Activated T-cell treated with anti-CD3 and anti-CD28 coated beads, Interleukin-2, amount 50 U/mL, for 48 hours (primary cell): ENCODE measurements at regions not wholly inside any gene's neighbourhood (a gene's known extent, or its start where the extent isn't known, plus 50 kb on each side); places are given as distances from the start of the nearest gene placed in this dataset.

Source experiments
- DNase-seq, 2 experiments: peaks; one replicate each; pipeline ENCODE4 v3.0.0-alpha.2; 2020

- DNase-seq = no peak
Measured at GRCh38 chr5:124581738-124582560, 164.5 kb downstream of the ZNF608 start.

DNA sequence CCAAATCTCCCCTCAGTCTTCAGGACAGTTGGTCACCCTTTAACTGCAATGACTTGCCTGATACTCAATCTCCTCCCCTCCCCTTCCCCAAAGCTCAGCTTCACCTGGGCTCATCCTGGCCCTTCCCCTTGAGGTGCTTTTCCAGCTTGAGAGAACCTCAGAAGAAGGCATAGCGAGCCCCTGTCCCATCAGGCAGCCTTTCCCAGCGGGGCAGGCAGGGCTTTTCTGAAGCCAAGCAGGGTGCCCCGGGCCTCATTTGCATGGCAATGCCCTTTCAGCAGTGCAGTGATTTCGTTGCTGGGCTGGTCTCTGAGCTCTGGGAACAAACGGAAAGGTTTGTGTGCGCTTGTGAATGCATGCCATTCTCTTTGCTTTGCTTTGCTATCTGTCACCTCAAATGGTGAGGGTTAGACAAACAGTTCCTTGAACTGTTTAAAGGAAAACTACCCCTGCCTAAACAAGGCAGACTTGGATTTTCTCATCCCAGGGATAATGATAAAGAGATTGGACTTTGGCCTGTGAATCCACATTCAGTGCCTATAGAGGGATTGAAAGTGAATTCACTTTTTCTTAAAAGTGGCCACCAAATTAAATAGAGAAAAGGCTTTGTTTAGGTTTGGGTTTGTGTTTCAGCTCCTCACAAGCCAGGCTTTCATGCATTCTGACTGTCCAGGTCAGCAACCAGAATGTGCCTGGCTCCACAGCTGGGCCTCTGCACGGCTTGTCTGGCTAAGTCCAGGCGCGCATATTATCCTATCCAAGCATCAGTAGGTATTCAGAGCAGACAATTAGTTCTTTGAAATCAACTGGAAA, 165.3 kb downstream of the ZNF608 start:
- no peak for DNase-seq

DNA sequence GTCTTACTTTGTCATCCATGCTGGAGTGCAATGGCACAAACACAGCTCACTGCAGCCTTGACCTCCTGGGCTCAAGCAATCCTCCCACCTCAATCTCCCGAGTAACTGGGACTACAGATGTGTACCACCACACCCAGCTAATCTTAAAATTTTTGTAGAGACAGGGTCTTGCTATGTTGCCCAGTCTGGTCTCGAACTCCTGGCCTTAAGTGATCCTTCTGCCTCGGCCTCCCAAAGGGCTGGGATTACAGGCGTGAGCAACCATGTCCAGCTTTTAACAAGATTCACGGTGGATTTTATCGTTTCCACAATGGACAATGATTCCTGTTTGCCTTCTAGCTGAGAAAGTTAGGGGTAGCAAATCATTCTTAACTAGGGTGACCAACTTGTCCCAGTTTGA, 165.9 kb downstream of the ZNF608 start:
- no peak for DNase-seq

DNA sequence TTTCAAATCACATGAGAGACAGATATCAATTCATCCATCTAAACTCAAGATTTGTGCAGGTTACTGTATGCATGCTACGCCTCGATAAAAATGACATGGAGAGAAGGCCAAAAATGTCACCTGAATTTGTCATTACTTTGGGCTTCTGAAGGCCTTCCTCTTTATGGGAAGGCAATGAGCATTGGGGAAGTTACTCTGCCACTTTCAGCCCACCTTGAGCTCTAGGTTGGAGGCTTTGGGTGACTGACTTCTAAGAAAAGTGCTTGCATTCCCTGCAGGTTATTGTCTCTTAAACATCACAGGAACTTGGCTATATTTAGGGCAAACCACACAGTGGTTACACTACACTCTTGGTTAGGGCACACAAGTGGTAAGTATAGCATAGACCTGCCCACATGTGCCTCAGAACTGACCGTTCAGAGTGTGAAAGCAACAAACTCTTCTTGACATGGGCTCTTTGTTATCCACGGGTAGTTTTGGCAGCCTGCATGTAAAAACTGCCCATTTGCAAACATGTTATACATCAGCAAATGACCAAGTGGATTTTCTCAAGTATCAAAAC, 169.5 kb downstream of the ZNF608 start:
- no peak for DNase-seq

DNA sequence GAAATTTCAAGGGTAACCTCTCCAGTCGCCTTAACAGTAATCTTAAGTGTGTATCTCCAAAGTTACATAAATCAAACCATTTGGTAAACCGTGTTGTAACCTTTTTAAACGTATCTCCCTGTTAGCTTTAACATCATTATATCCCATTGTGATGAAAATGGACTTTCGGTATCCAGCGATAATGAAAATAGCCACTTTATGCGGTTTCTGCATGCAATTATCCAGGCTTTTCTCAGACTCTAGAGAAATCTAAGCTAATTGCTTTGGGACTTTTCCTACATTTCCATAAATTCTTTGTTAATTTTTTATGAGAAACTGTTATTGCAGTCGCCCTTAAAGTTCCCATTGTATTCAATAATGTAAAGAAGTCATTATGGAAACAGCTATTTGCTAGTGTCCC, 170.7 kb downstream of the ZNF608 start:
- DNase-seq = no peak

DNA sequence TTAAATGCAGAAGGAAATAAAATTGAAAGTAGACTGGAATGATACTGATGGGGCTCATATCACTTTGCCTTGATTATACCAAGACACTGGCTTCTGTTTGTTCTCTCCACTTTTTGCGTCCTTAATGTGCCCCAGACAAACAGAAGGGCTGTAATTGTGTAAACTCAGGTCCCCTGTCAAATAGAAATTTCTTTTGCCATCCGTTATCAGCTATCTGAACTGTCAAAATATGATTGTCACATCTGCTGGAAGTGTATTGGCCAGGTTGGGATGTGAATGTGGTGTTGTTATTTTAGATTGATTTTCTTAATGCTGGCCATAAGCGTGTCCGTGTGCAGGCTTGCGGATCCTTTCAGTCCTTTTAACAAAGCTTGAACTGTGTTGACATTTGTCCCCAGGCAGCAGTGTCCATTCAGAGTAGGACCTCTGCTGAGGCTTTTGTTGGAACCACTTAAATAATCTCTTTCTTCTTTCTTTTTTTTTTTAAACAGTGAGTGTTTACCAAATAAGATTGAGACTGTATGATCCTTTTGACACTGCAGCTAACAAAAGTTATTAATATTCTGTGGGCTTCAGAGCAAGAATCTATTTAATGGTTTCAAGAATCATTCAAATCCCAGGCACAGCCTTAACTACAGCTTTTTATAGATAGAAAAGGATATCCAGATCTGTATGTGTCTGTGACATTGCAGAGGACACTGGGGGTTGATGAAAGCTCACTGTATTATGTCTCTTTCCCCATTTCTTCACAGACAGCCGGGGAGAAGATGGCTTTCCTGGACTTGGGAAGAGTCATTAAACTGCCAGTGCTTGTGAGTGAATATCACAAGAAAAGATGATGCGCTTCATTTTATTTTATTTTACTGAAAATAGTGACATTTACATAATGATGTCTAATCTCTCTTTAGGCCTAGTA, 171.7 kb downstream of the ZNF608 start:
- no peak for DNase-seq

- no peak for DNase-seq
Measured at GRCh38 chr5:124572971-124573370, 173.5 kb downstream of the ZNF608 start.

- no peak for DNase-seq
Measured at GRCh38 chr5:124570285-124571035, 176.0 kb downstream of the ZNF608 start.

GRCh38 chr5:124566875-124567450, 179.5 kb downstream of the ZNF608 start:
- DNase-seq = no peak

DNA sequence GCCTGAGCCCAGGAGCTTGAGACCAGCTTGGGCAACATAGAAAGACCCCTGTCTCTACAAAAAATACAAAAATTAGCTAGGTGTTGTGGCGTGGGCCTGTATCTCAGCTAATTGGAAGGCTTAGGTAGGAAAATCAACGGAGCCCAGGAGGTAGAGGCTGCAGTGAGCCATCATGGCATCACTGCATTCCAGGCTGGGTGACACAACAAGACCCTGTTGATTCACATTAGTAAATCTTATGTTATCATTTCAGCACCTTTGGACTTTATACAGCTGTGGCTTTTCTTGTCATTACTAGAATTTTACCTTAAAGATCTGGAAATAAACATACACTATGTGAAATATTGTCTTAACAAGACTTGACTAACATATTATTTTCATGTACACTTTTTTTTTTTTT, 185.0 kb downstream of the ZNF608 start:
- no peak for DNase-seq

DNA sequence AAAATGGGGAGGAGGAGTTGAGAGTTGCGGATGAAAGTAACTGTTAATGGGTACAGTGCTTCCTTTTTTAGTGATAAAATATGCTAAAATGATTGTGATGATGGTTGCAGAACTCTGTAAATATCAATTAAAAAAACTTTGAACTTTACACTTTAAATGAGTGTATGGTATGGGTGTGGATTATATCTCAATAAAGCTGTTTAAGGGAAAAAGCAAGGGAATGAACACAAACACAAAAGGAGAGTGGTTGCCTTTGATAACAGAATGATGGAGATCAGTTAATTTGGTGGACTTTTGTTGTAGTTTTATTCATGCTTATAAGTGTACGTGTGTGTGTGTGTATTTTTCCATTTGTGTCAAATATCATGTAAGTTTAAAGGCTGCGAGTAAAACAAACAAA, 186.1 kb downstream of the ZNF608 start:
- DNase-seq = no peak

- no peak for DNase-seq
Measured at GRCh38 chr5:124557761-124558160, 188.7 kb downstream of the ZNF608 start.

- no peak for DNase-seq
Measured at GRCh38 chr5:124554746-124555578, 191.5 kb downstream of the ZNF608 start.

DNA sequence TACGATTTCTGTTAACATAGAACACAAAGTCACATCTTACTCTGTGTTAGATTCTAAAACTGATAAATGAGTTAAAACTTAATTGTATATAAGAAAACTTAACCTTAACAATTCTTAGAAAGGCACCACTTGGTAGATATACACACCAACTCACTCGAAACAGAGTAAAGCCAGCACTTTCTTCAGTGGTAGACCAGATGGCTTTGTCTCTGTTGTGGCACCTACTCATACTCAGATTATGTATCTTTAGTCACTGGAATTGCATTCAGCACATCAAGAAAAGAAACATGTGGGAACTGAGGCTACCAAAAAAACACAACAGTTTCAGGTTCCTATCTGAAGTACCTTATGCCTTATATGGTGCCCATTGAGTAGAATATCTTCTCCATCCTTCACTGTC, 192.5 kb downstream of the ZNF608 start:
- DNase-seq = no peak

- no peak for DNase-seq
Measured at GRCh38 chr5:124552526-124552925, 193.9 kb downstream of the ZNF608 start.

DNA sequence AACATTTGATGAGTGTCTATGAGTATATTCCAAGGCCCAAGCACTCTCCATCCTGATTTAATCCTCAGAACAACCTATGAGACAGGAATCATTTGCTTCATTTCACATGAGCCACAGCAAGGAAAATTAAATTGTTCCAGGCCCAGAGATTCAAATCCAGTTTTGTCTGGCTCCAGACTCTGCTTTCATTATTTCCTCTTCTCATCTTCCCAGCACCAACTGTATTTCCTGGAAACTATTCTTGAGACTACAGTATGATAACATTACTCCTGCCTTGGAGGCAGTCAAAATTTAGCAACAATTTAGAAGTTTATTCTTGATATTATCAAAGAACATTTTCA, 194.5 kb downstream of the ZNF608 start:
- no peak for DNase-seq

DNA sequence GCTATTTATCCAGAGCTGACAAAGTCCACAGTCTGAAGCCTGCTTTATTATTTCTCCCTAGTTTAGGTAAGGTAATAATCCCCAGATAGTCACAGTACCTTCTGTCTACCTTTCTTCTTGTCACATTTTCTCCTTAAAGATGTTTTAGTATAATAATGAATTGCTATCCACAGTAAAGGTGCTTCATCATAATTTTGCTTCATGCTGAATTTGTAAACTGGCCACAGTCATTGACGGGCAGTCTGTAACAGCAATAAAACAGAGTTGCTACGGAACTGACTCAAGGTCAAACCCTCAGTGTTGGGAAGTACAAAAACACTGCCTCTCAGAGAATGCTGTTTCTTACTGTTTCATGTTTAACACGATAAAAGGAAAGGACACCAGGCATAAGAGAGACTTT, 195.7 kb downstream of the ZNF608 start:
- no peak for DNase-seq

GRCh38 chr5:124549891-124550436, 196.5 kb downstream of the ZNF608 start:
- no peak for DNase-seq

DNA sequence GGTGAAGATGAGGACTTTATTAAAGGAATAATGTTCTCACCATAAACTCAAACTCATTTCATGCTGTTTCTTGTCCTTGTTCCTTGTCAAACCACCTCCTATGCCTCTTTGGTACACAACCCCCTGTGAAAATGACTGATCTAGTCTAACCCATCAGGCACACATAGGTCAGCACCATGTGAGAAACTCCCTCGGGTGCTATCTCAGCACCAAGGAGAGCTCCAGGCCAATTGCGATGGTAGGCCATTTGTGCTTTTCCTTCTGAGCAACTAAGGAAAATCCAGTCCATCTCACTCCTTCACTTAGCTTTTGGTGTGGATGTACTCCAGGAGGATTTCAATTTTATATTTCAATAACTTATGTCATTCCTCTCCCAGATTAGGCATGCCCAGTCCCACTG, 199.8 kb downstream of the ZNF608 start:
- DNase-seq = no peak

- DNase-seq = no peak
Measured at GRCh38 chr5:124544366-124545055, 201.9 kb downstream of the ZNF608 start.
